GM18498 (cell line): ENCODE measurements at regions not wholly inside any gene's neighbourhood (a gene's known extent, or its start where the extent isn't known, plus 50 kb on each side); places are given as distances from the start of the nearest gene placed in this dataset.
"Not testable (repeated sequence)": the region's sequence is repeated elsewhere in the genome, so short reads cannot be mapped to it uniquely, and the experiment has no call there.

Experiments used
- ATAC-seq: cut with Tn5 transposase; IDR thresholded peaks from one replicate; pipeline ENCODE4 v1.9.1; 2021; ENCODE audit warnings: mild to moderate bottlenecking, moderate library complexity; ENCODE audit not compliant: unreplicated experiment

- ATAC-seq: no peak
These were observed 98.3 kb downstream of the BMP4 start for GRCh38 chr14:53858345-53858684.

- ATAC-seq: no peak
These were observed 98.8 kb downstream of the BMP4 start for GRCh38 chr14:53857625-53858344.

- ATAC-seq: no peak
These were observed 101.1 kb downstream of the BMP4 start for GRCh38 chr14:53855574-53855973.

GRCh38 chr14:53855127-53855526, 101.5 kb downstream of the BMP4 start:
- ATAC-seq: no peak

- ATAC-seq: no peak
These were observed 105.1 kb downstream of the BMP4 start for GRCh38 chr14:53851394-53852090.

GRCh38 chr14:53850714-53851296, 105.8 kb downstream of the BMP4 start:
- ATAC-seq: no peak

- ATAC-seq: no peak
These were observed 107.1 kb downstream of the BMP4 start for GRCh38 chr14:53849549-53849948.

- no peak for ATAC-seq
These were observed 107.8 kb downstream of the BMP4 start for GRCh38 chr14:53848854-53849253.

- ATAC-seq: no peak
These were observed 108.7 kb downstream of the BMP4 start for GRCh38 chr14:53847881-53848280.

DNA sequence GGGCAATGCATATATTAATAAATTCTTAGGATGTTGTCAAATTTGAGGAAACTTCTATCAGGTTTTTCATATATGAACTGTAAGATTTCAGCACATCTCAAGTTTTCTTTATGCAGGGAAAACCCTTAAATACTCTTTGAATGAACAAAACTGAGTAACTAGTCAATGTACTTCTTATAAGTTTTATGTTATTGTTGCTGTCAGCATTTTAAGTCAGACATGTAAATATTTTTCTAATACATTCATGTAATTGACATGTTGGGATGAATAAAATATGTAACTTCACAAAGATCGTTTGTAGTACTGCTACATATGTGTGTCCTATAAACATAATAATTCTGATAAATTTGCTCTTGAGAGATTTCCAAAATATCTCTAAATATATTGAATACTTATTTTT, 109.6 kb downstream of the BMP4 start:
- ATAC-seq: no peak

GRCh38 chr14:53845813-53846693, 110.6 kb downstream of the BMP4 start:
- no peak for ATAC-seq

- no peak for ATAC-seq
These were observed 113.7 kb downstream of the BMP4 start for GRCh38 chr14:53842938-53843337.

DNA sequence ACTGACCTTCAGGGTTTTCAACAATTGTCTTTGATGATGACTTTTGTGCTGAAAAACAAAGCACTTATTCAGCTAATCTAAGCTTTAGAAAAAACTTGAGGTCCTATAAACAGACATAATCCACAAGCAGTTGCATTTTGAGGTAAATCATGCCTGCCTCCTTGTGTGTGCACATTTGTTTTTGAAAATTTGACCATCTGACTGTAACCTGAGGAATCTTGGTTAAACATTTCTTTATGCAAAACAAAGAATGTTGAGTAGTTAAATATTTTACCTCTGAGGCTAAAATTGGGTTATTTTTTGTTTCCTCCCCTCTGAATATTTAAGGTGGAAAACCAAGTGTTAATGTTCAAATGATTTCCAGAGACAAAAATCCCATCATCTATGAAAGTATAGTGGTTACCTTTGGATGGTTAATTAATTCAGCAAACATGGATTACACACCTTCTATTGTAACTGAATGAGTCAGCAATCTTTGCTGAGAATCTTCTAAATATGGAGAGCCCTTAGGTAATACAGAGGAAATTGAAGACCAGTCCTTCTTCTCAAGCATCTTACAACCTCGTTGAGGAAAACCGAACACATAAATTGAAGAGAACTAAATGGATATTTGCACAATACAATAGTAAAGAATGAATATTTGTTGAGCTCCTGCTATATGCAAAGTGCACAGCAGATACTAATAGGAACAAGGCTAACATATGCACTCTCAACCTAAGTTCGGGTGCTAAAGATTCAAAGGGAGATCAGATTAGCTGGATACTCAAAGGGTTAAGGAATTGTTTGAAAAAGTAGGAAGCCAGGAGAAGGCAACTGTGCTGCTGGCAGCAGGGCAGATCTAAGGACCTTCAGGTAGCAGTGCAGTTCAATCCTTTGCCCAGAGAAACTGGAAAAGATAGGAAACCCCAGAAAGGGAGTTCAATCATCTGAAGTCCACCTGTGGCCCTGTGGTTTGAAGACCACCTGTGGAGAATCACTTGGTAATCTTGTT, 115.2 kb downstream of the BMP4 start:
- no peak for ATAC-seq

DNA sequence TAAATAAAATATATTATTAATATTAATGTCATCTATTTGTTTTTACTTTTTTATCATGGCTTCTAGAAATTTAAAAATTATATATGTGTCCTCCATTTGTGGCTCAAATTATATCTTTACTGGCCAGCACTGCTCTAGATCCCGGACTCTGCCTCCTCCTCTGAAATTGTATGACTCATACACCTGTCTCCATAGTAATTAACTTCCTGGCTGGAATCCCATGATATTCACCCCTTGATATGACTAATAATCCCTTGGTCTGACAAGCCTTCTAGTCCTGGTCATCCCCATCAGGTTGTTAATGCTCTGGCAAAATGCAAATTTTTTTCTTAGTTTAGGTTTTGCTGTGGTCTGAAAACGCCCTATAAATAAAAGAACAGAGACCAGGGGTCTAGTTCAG, 116.2 kb downstream of the BMP4 start:
- ATAC-seq: no peak

DNA sequence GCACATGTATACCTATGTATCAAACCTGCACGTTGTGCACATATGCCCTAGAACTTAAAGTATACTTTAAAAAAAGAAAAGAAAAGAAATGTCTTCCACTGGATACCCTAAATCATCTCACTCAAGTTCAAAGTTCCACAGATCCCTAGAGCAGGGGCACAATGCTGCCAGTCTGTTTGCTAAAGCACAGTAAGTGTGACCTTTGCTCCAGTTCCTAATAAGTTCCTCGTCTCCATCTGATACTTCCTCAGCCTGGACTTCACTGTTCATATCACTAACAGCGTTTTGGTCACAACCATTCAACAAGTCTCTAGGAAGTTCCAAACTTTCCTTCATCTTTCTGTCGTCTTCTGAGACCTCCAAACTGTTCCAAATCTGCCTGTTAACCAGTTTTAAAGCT, 118.3 kb downstream of the BMP4 start:
- ATAC-seq: no peak

DNA sequence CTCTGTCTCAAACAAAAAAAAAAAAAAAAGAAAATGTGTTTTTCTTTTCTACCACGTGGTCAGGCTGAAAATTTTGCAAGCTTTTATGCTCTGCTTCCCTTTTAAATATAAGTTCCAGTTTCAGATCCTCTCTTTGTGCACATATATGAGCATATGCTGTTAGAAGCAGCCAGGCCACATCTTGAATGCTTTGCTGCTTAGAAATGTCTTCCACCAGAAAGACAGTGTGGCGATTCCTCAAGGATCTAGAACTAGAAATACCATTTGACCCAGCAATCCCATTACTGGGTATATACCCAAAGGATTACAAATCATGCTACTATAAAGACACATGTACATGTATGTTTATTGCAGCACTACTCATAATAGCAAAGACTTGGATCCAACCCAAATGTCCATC, 119.0 kb downstream of the BMP4 start:
- ATAC-seq: not testable (repeated sequence)

GRCh38 chr14:53836551-53836950, 120.1 kb downstream of the BMP4 start:
- no peak for ATAC-seq

DNA sequence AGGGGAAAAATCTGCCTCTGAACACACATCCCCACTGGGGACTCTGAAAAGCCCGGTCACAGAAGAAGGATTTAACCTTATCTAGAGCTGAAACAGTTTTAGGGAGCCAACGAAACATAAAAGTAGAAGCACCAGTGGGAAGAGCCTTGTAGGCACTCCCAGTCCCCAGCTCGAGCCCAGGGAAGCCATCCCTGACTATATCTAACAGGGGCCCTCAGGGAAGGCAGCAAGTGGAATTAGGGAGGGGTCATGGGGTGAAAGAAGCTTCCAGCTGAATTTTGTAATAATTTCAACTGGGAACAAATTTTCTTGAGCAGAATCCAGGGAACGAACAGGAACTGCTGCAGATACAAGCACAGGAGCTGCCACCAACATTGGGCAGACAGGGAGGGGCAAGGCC, 127.8 kb downstream of the BMP4 start:
- ATAC-seq: no peak

- peak; percentile 93 for ATAC-seq
These were observed 132.6 kb downstream of the BMP4 start for GRCh38 chr14:53824061-53824460.

DNA sequence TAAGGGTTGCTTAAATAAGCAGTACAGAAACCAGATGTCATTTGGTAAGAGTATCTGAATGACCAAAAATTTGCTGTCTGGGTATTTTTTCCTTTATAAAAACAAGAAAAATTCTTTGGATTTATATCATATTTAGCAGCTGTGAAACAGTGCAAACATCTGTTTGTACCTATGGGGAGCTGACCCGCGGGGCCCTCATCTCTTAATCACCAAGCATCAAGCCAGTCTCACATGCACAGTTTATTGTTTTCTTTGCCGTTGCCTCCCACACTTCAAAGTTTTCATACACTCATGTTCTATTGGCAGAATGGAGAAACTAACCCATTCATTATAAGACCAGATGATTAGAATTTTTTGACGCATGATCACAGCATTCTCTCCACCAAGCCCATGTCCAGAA, 142.2 kb downstream of the BMP4 start:
- no peak for ATAC-seq
